Peyer's patch (tissue), 4 donors: ENCODE measurements at regions not wholly inside any gene's neighbourhood (a gene's known extent, or its start where the extent isn't known, plus 50 kb on each side); places are given as distances from the start of the nearest gene placed in this dataset.

Source experiments
- CTCF ChIP-seq, 6 experiments: fragments of 450-650 bp in 4 of 6; fragments of 200-600 bp in 2 of 6; sonication (generic) in 1 of 6; IDR thresholded peaks; one replicate each; pipeline ENCODE4 v1.5.1; 2017 to 2019; ENCODE audit warnings: antibody characterized with exemption in 6 of 6, mild to moderate bottlenecking in 3 of 6, moderate library complexity in 1 of 6
- POLR2A ChIP-seq, 2 donors: fragments of 450-650 bp; IDR thresholded peaks; one replicate each; pipeline ENCODE4 v1.5.1; 2017; ENCODE audit warnings: antibody characterized with exemption in 2 of 2, mild to moderate bottlenecking in 2 of 2, moderate library complexity in 2 of 2

- no peak for TF ChIP-seq CTCF (IDR thresholded peaks at IDR 0.05)
- TF ChIP-seq POLR2A (IDR thresholded peaks at IDR 0.05) = no peak
Observed at GRCh38 chr3:152148579-152148978, 120.2 kb upstream of the MBNL1 start.
